HG03378 (cell line): ENCODE measurements at regions not wholly inside any gene's neighbourhood (a gene's known extent, or its start where the extent isn't known, plus 50 kb on each side); places are given as distances from the start of the nearest gene placed in this dataset.

Experiments used
- ATAC-seq: cut with Tn5 transposase; IDR thresholded peaks from one replicate; pipeline ENCODE4 v1.9.1; 2021; ENCODE audit warnings: mild to moderate bottlenecking, moderate library complexity; ENCODE audit not compliant: unreplicated experiment

- no peak for ATAC-seq
Measured at GRCh38 chr9:129254566-129255287, 76.7 kb upstream of the IER5L start.

GRCh38 chr9:129253803-129254381 is 75.8 kb upstream of the IER5L start:
- no peak for ATAC-seq

- ATAC-seq, result no peak
Measured at GRCh38 chr9:129252937-129253802, 75.1 kb upstream of the IER5L start.

- no peak for ATAC-seq
Measured at GRCh38 chr9:129250786-129251185, 72.7 kb upstream of the IER5L start.

- ATAC-seq, result no peak
Measured at GRCh38 chr9:129247285-129248153, 69.5 kb upstream of the IER5L start.

- ATAC-seq, result no peak
Measured at GRCh38 chr9:129245276-129245675, 67.2 kb upstream of the IER5L start.

GRCh38 chr9:129242971-129243561 is 65.0 kb upstream of the IER5L start:
- ATAC-seq, result no peak

- ATAC-seq, result no peak
Measured at GRCh38 chr9:129242191-129242941, 64.3 kb upstream of the IER5L start.

- ATAC-seq, result no peak
Measured at GRCh38 chr9:129241725-129242124, 63.7 kb upstream of the IER5L start.

- ATAC-seq, result no peak
Measured at GRCh38 chr9:129240581-129241211, 62.6 kb upstream of the IER5L start.

GRCh38 chr9:129239946-129240490 is 62.0 kb upstream of the IER5L start:
- no peak for ATAC-seq

- ATAC-seq, result no peak
Measured at GRCh38 chr9:129237803-129238202, 59.7 kb upstream of the IER5L start.

- ATAC-seq, result no peak
Measured at GRCh38 chr9:129237164-129237611, 59.1 kb upstream of the IER5L start.

GRCh38 chr9:129236441-129237145 is 58.5 kb upstream of the IER5L start:
- no peak for ATAC-seq

- no peak for ATAC-seq
Measured at GRCh38 chr9:129235931-129236331, 57.9 kb upstream of the IER5L start.

GRCh38 chr9:129235041-129235930 is 57.2 kb upstream of the IER5L start:
- no peak for ATAC-seq

- ATAC-seq, result no peak
Measured at GRCh38 chr9:129234491-129234890, 56.4 kb upstream of the IER5L start.
